ENCODE measurements at regions not wholly inside any gene's neighbourhood (a gene's known extent, or its start where the extent isn't known, plus 50 kb on each side); places are given as distances from the start of the nearest gene placed in this dataset.

DNA sequence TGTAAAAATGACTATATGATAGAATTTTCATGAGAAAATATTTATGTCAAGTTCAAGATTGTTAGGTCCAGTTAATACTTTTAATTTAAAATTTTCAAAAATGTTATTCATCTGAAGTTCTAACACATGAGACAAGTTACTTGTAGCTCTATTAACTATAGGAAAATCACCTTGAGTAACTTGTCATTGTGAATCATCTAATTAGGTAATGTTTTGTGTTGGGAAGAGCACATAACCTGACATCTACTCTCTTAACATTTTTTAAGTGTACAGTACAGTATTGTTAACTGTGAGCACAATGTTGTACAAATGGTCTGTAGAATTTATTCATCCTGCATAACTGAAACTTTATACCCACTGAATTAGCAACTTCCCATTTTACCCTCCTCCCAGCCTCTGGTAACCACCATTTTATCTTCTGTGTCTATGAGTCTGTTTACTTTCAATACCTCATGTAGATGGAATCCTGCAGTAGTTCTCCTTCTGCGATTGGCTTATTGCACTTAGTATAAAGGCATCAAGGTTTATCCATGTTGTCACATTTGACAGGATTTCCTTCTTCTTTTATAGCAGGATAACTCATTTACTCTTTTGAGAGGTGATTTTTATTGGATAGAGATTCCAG lies 54.6 kb downstream of the ARL4A start:
- DNase-seq (ENCODE audit: low spot score): no peak

- no peak for DNase-seq (ENCODE audit: low spot score)
Observed at GRCh38 chr7:12746211-12746610, 58.8 kb downstream of the ARL4A start.

- no peak for DNase-seq (ENCODE audit: low spot score)
Observed at GRCh38 chr7:12747687-12748306, 60.4 kb downstream of the ARL4A start.

DNA sequence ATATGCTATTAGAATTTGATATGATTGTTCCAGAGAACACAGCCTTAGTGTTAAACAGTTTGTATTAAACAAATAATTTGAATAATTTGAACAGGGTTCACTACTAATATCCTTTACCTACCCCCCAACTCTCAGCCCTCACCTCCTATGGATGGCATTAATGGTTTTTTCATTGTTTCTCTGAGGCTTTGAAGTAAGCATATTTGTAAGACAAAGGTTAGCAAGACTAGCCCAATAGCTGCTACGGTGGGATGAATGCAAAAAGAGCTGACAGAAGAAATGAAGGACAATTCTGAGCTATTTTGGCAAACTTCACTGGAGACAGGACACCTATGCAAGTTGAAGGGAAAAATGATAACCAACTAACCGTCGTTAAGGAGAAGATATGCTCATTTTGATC lies 61.6 kb downstream of the ARL4A start:
- DNase-seq (ENCODE audit: low spot score): no peak

GRCh38 chr7:12749746-12750145 lies 62.3 kb downstream of the ARL4A start:
- no peak for DNase-seq (ENCODE audit: low spot score)

DNA sequence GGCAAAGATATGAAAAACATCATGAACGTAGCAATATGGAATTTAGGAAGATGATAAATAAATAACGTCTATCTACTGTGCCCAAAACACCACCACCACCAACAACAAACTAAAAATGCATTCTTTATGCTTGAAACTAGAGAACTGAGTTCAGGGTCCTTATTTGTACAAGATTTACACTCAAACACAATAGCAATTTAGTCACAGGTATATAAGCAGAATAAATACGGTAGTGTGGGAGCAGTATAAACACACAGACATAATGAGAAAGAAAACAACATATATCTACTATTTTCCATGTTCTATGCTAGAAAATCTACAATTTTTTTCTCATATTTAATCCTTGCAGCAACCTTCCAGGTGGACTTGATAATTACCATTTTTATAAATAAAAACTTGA lies 64.3 kb downstream of the ARL4A start:
- no peak for DNase-seq (ENCODE audit: low spot score)

GRCh38 chr7:12754179-12754578 lies 66.7 kb downstream of the ARL4A start:
- no peak for DNase-seq (ENCODE audit: low spot score)

- DNase-seq (ENCODE audit: low spot score): no peak
Observed at GRCh38 chr7:12756821-12757220, 69.4 kb downstream of the ARL4A start.

GRCh38 chr7:12757443-12757842 lies 70.0 kb downstream of the ARL4A start:
- DNase-seq (ENCODE audit: low spot score): no peak

DNA sequence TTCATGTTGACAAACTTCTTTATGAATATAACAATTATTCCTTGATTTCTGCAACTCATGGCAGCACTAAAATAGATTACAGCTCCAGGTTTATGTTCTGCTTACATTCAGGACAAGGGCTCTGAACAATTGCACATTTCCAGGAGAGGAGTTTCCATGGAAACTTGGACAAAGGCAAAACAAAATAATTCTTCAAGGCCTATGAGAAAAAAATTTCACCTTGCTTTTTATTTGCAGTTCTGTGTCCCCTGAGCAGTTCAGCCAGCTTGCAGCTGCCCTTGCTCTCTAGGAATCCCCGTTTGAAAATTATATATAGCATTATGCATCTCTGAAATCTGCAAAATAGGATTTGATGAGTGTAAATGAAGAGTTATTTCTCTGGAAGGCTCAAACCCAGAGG lies 71.7 kb downstream of the ARL4A start:
- no peak for DNase-seq (ENCODE audit: low spot score)

DNA sequence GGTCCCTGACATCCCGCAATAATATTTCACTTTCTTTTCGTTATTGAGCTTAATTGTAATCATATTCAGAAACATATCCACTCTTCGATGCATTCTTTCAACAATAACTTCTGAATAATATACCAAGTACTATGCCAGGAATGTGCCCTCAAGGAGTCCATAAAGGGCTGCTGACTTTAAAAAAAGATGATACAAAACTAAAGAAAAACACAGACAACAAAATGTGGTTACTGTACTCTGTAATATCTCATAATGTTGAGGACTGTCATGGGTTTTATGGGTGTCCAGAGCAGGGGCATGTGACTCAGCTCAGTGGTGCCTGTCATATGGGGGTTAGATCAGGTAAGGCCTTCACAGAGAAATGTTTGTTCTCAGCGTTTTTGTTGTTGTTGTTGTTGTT lies 73.7 kb downstream of the ARL4A start:
- no peak for DNase-seq (ENCODE audit: low spot score)

DNA sequence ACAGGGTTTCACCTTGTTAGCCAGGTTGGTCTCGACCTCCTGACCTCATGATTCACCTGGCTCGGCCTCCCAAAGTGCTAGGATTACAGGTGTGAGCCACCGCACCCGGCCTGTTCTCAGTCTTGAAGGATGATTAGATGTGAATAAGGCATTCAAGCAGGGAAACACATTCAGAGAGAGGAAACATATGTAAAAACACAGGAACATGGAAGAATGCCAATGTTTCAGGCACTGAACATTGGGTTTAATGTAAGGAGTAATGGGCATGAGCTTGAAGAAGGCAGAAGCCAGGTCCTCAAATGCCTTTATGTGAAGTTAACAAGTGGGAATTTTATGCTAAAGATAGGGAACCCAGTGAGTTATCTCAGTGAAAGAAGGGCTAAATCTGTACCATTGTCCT lies 74.3 kb downstream of the ARL4A start:
- DNase-seq (ENCODE audit: low spot score): no peak

GRCh38 chr7:12764458-12764891 lies 77.0 kb downstream of the ARL4A start:
- DNase-seq (ENCODE audit: low spot score): peak; percentile 89

DNA sequence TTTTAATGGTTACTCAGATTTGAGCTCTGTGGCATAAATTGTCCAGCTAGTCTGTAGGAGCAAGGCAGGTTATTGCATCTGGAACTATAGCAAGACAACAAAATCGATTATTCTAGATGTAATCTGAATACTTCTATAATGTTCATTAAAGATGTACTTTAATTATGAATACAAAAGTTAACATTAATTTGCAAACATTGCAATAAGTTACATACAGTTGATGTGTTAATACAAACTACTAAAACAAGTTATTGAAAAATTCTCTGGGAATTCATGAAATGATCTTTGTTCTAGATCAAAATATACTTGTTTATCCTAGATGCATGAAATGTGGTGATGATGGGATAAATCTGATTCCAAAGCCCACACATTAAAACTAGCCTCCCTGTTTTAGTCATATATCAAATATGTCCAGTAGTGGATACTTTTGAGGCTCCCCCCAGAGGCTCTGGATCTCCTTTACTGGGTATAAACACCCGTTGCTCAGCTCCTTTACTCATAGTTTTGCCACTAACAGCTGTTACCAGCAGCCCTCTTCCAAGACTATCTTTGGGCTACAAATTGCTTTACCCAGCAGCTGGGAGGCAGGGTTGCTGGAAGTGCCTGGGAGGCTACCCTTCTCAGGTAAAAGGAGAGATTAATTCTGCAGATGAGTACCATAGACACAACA lies 78.1 kb downstream of the ARL4A start:
- no peak for DNase-seq (ENCODE audit: low spot score)

DNA sequence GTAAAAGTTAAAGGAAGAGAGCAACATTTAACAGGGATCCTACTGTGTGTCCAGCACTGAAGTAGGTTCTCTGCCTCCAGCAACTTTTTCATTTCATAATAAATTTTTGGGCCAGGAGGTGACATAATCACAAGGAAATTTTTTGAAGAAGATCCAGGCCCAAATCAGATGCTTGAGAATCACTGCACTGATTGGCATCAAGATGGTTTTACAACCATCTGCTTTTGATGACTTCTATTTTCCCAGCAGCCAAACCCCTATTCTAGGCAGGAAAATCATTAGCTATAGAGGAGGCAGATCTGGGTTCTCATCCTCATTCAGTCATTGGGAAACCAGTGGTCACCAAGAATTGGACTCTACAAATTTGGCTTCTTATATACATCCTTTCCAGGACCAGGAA lies 79.0 kb downstream of the ARL4A start:
- no peak for DNase-seq (ENCODE audit: low spot score)

DNA sequence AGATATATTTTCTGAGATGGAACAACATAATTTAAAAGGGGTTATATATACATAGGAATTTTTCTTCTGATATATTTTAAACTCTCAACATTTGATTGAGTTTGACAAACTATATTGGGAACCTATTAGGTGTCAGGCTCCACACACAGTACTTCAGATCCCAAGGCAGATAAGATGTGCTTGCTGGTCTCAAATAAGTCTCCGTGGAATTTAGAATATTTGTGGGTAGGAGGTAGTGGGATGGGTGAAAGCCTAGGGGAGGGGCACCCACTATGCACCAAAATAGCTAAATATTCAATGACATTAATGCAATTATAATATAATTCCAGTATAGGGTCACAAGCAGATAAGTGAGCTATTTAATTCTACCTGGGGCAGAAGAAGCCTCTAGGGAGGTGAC lies 81.5 kb downstream of the ARL4A start:
- no peak for DNase-seq (ENCODE audit: low spot score)

DNA sequence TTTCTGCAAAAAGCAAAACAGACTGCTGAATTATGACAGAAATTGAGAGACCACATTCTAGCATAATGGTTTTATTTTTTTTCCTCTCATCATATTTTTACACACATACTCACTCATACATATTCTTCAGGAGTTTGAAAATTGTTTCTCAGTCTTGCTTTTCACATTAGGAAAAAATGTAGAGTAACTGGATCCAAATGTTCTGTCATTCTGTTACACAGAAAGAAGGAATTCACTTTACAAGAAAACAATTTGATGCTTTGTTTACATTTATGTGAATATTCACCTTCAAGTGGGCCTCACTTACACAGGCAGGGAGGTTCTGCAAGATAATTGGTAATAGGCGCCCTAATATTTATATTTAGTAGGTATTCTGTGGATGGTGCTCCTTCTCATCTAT lies 82.0 kb downstream of the ARL4A start:
- DNase-seq (ENCODE audit: low spot score): no peak

- no peak for DNase-seq (ENCODE audit: low spot score)
Observed at GRCh38 chr7:12770227-12770975, 83.0 kb downstream of the ARL4A start.

DNA sequence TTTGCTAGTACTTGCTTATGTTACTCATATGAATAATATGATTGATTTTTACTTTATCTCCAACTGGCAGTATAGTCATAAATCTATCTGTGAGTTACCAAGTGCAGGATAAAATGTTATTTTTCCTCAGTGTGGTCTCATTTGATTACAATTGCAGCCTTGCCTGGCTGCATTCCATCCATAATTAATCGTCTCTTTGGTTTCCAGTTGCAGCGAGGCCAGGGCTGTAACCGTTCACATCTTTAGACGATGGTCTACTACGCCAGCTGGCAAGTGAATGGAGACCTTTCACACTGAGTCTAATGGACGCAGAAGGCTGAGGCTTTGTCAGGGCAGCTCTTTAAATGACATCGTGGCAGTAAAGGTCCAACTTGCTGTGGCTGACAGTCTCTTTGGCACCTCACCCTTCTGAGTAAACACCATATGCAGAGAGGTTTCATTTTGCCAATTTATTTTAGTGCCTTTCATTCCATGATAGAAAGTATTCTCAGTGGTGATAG lies 84.0 kb downstream of the ARL4A start:
- DNase-seq (ENCODE audit: low spot score): peak; percentile 74

DNA sequence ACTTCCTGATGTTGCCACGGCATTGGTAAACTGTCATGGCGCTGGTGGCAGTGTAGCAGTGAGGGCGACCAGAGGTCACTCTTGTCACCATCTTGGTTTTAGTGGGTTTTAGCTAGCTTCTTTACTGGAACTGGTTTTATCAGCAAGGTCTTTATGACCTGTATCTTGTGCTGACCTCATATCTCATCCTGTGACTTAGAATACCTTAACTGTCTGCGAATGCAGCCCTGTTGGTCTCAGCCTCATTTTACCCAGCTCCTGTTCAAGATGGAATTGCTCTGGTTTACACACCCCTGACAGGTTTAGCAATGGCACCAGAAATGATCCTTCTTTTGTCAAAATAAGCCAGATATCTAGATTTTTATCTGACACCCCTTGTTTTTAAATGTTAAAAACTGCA lies 85.3 kb downstream of the ARL4A start:
- no peak for DNase-seq (ENCODE audit: low spot score)

DNA sequence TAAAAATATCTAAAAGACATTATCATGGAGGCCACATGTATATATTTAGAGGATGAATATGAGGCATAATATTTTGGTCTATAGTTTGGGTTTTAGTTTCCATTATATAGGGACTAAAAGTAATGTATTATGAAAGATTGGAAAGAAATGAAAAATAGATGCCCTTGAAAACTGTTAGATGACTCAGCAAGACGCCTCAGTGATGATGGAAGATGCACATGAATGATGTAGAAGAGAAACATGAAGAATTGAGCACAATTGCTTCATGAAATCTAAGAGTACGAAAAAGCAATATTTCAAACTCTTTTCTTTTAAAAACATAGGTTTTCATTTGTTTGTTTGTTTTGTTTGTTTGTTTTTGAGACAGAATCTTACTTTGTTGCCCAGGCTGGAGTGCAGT lies 89.8 kb downstream of the ARL4A start:
- no peak for DNase-seq (ENCODE audit: low spot score)

GRCh38 chr7:12779947-12780346 lies 92.5 kb downstream of the ARL4A start:
- no peak for DNase-seq (ENCODE audit: low spot score)
